RWPE1 (cell line): ENCODE measurements at regions not wholly inside any gene's neighbourhood (a gene's known extent, or its start where the extent isn't known, plus 50 kb on each side); places are given as distances from the start of the nearest gene placed in this dataset.

ENCODE experiments used
- CTCF ChIA-PET: fragments of 350-600 bp; sonication (Branson Sonifier 250); formaldehyde crosslinking; extraction: SDS; loops from one replicate; lab custom pipeline; 2021; lab: Yijun Ruan, JAX
- POLR2A ChIA-PET: fragments of 400-600 bp; formaldehyde crosslinking; extraction: SDS; loops from one replicate; lab custom pipeline; 2020; ENCODE audit warnings: antibody characterized with exemption; ENCODE audit not compliant: low non-redundant PET; lab: Yijun Ruan, JAX
- DNase-seq: peaks from one replicate; pipeline ENCODE4 v3.0.0; 2012; ENCODE audit warnings: low spot score
- H3K27ac ChIP-seq: fragments of 450-650 bp; 2 replicates; pipeline ENCODE4 v1.5.1; 2017
- TF ChIP-seq, protein P1 (sequence below): fragments of 450-650 bp; conservative IDR thresholded peaks from 2 replicates; pipeline ENCODE4 v1.5.1; 2017; ENCODE audit warnings: low read depth, mild to moderate bottlenecking

DNA sequence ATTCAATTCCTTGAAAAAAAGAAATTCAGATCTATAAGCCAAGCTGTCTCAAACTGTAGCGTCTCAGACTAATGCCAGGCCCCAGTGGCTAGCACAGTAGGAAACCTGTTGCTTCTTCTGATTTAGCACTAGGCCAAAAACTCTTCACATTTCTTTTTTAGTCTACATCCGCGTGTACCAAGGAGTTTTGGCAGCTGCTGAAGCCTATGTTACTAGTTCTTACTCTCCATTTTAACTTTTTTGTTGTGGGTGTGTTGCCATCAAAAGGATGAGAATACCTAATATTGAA, 65.0 kb upstream of the BTN3A2 start:
- TF ChIP-seq, protein P1, sequence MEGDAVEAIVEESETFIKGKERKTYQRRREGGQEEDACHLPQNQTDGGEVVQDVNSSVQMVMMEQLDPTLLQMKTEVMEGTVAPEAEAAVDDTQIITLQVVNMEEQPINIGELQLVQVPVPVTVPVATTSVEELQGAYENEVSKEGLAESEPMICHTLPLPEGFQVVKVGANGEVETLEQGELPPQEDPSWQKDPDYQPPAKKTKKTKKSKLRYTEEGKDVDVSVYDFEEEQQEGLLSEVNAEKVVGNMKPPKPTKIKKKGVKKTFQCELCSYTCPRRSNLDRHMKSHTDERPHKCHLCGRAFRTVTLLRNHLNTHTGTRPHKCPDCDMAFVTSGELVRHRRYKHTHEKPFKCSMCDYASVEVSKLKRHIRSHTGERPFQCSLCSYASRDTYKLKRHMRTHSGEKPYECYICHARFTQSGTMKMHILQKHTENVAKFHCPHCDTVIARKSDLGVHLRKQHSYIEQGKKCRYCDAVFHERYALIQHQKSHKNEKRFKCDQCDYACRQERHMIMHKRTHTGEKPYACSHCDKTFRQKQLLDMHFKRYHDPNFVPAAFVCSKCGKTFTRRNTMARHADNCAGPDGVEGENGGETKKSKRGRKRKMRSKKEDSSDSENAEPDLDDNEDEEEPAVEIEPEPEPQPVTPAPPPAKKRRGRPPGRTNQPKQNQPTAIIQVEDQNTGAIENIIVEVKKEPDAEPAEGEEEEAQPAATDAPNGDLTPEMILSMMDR, result no peak
- no peak for DNase-seq
- ChIA-PET CTCF (no interaction called here), POLR2A (no interaction called here)
- H3K27ac ChIP-seq, result no peak overlapping the region

DNA sequence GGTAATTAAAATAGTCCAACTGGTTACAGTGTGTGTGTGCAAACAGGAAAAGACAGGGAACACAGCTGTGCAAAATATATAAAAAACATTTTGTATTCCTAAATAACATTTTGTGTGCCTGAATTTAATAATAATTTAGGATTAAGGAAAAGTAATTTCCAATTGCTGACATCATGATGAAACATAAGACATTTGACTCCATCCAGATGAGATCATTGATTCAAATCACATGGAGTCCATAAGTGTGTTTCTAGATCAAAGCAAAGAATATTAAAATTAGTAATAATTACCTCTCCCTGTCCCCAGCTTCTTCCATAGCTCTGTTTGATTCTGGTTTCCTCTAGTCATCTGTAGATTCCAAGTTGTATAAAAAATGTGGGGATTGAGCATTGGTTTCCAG, 64.6 kb upstream of the BTN3A2 start:
- POLR2A ChIA-PET, result no interaction called here

GRCh38 chr6:26300828-26301227, 64.2 kb upstream of the BTN3A2 start:
- ChIA-PET CTCF (no interaction called here), POLR2A (no interaction called here)
- H3K27ac ChIP-seq, result no peak overlapping the region
- TF ChIP-seq, protein P1, result no peak
- DNase-seq, result no peak

More for the DNA sequence above, 64.6 kb upstream of the BTN3A2 start:
- no peak overlapping the region for H3K27ac ChIP-seq
- TF ChIP-seq, protein P1, result no peak
- CTCF ChIA-PET, result no interaction called here
- DNase-seq, result no peak

GRCh38 chr6:26301638-26302037, 63.4 kb upstream of the BTN3A2 start:
- H3K27ac ChIP-seq, result no peak overlapping the region
- TF ChIP-seq, protein P1, result no peak
- ChIA-PET CTCF (no interaction called here), POLR2A (no interaction called here)
- no peak for DNase-seq

DNA sequence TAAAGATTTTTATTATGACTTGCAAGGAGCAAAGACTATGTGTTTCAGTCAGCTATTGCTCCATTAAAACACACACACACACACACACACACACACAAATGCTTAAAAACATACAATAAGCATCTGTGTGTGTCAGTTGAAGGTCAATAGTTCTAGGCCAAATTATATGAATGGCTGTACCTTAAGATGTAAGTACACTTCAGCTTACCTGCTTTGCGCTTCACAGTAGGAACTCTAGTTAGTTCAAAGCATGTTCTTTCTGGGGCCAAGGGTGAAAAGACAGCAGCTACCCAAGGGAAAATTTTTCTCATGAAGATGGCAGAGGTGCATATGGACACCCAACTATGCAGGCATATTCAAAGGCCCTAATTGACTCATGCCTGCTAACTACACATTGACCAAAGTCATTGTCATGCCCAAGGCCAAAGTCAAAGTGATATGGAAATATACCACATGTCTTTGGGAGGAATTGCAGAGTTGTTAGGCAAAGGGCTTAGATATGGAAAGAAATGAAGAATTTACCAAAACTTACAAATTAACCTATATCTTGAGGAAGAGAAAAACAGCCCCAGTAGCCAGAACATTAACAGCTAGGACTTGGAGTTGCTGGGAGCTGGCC, 61.9 kb upstream of the BTN3A2 start:
- no peak for DNase-seq
- no peak overlapping the region for H3K27ac ChIP-seq
- ChIA-PET CTCF (no interaction called here), POLR2A (no interaction called here)
- TF ChIP-seq, protein P1, result no peak

DNA sequence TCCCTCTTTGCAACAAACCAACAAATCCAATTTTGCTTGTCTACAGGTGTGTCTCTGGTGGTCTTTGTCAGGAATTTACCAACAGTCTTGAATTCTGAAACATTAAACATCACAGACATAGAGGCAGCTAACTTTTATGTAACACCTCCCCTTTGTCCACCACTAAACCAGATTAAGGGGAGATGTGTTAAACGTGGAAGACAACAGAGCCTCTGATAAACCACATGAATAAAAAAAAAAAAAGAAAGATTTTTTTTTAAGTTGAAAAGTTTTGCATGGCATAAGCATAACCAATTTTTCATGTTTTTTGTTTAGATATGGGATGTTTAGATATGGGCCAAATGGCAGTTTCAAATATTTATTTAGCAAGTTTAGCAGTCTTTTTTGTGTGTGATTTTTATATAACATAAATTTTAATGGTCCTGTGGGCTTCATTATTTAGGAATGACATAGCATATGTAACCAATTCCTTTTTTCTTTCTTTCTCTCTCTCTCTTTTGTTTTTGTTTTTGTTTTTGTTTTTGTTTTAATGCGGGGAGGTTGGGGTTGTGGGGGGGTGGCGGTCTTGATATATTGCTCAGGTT, 60.7 kb upstream of the BTN3A2 start:
- POLR2A ChIA-PET, result no interaction called here
- CTCF ChIA-PET, result interaction anchor here (0.9 kb wide), 1 partner anchor 21 kb away, joined by 5 read pairs; no protein-coding TSS in a partner anchor
- no peak overlapping the region for H3K27ac ChIP-seq
- TF ChIP-seq, protein P1, result no peak
- no peak for DNase-seq
